ENCODE measurements at regions not wholly inside any gene's neighbourhood (a gene's known extent, or its start where the extent isn't known, plus 50 kb on each side); places are given as distances from the start of the nearest gene placed in this dataset.
A peak's percentile ranks its signal among the peaks of the same experiment; 100 is the strongest.

GRCh38 chr2:120594856-120595685 is 140.6 kb upstream of the GLI2 start:
- TF ChIP-seq YY1 (IDR thresholded peaks at IDR 0.05; ENCODE audit: low read depth) (no peak), CREB1 (IDR thresholded peaks at IDR 0.05; ENCODE audit: low read depth) (no peak), NFIC (IDR thresholded peaks at IDR 0.05) (no peak), USF1 (IDR thresholded peaks at IDR 0.05) (0 out of 2 replicates have a peak, but pooled peaks have one; percentile 19), RAD21 (IDR thresholded peaks at IDR 0.05; ENCODE audit: low read depth) (no peak)

GRCh38 chr2:120595739-120596138 is 139.9 kb upstream of the GLI2 start:
- no peak for TF ChIP-seq CREB1 (IDR thresholded peaks at IDR 0.05; ENCODE audit: low read depth)
- no peak for TF ChIP-seq NFIC (IDR thresholded peaks at IDR 0.05)
- TF ChIP-seq YY1 (IDR thresholded peaks at IDR 0.05; ENCODE audit: low read depth) = no peak
- TF ChIP-seq CEBPB (IDR thresholded peaks at IDR 0.05) = no peak
- no peak for TF ChIP-seq RAD21 (IDR thresholded peaks at IDR 0.05; ENCODE audit: low read depth)

GRCh38 chr2:120596191-120596811 is 139.4 kb upstream of the GLI2 start:
- TF ChIP-seq EP300 (IDR thresholded peaks at IDR 0.05; ENCODE audit: borderline replicate concordance) = no peak

- TF ChIP-seq USF1 (IDR thresholded peaks at IDR 0.05) (no peak), RAD21 (IDR thresholded peaks at IDR 0.05; ENCODE audit: low read depth) (no peak), YY1 (IDR thresholded peaks at IDR 0.05; ENCODE audit: low read depth) (no peak), REST (IDR thresholded peaks at IDR 0.05; ENCODE audit: low read depth) (no peak), EP300 (IDR thresholded peaks at IDR 0.05; ENCODE audit: borderline replicate concordance) (no peak), FOXM1 (IDR thresholded peaks at IDR 0.05; ENCODE audit: borderline replicate concordance, low read depth) (no peak), CREB1 (IDR thresholded peaks at IDR 0.05; ENCODE audit: low read depth) (no peak), TEAD4 (IDR thresholded peaks at IDR 0.05) (no peak), TAF1 (IDR thresholded peaks at IDR 0.05; ENCODE audit: low read depth) (no peak), CEBPB (IDR thresholded peaks at IDR 0.05) (no peak), EGR1 (IDR thresholded peaks at IDR 0.05) (no peak), ZBTB7A (IDR thresholded peaks at IDR 0.05; ENCODE audit: low read depth) (no peak), MAX (IDR thresholded peaks at IDR 0.05) (no peak)
Measured at GRCh38 chr2:120596990-120597594, 138.6 kb upstream of the GLI2 start.

GRCh38 chr2:120597595-120598193 is 138.0 kb upstream of the GLI2 start:
- TF ChIP-seq MAX (IDR thresholded peaks at IDR 0.05) = no peak
- TF ChIP-seq ZBTB7A (IDR thresholded peaks at IDR 0.05; ENCODE audit: low read depth) = no peak

GRCh38 chr2:120598416-120598815 is 137.3 kb upstream of the GLI2 start:
- no peak for TF ChIP-seq TCF12 (IDR thresholded peaks at IDR 0.05; ENCODE audit: low read depth)
- TF ChIP-seq ZBTB7A (IDR thresholded peaks at IDR 0.05; ENCODE audit: low read depth) = no peak
- TF ChIP-seq YY1 (IDR thresholded peaks at IDR 0.05; ENCODE audit: low read depth) = no peak
- TF ChIP-seq EGR1 (IDR thresholded peaks at IDR 0.05) = no peak
- TF ChIP-seq EP300 (IDR thresholded peaks at IDR 0.05; ENCODE audit: borderline replicate concordance) = no peak
- TF ChIP-seq TEAD4 (IDR thresholded peaks at IDR 0.05) = no peak
- TF ChIP-seq MAX (IDR thresholded peaks at IDR 0.05) = no peak
- TF ChIP-seq CREB1 (IDR thresholded peaks at IDR 0.05; ENCODE audit: low read depth) = no peak
- TF ChIP-seq FOXM1 (IDR thresholded peaks at IDR 0.05; ENCODE audit: borderline replicate concordance, low read depth) = no peak
- TF ChIP-seq RAD21 (IDR thresholded peaks at IDR 0.05; ENCODE audit: low read depth) = no peak
- no peak for TF ChIP-seq REST (IDR thresholded peaks at IDR 0.05; ENCODE audit: low read depth)
- no peak for TF ChIP-seq CEBPB (IDR thresholded peaks at IDR 0.05)
- TF ChIP-seq TAF1 (IDR thresholded peaks at IDR 0.05; ENCODE audit: low read depth) = no peak
- TF ChIP-seq NFIC (IDR thresholded peaks at IDR 0.05) = no peak
- no peak for TF ChIP-seq USF1 (IDR thresholded peaks at IDR 0.05)
